ENCODE measurements at regions not wholly inside any gene's neighbourhood (a gene's known extent, or its start where the extent isn't known, plus 50 kb on each side); places are given as distances from the start of the nearest gene placed in this dataset.

- BruUV-seq (replicated peaks) = no TSS peak
- ATAC-seq = no peak
- CTCF ChIA-PET = no interaction called here
These were observed 416.6 kb upstream of the NXPH2 start for GRCh38 chr2:139196754-139197153.

GRCh38 chr2:139194546-139194945, 414.4 kb upstream of the NXPH2 start:
- CTCF ChIA-PET = no interaction called here
- in situ Hi-C loops (cut with HindIII; ENCODE audit: low pct_unique_long_range_greater_than_20kb, low sequenced_read_pairs) (no loop called here), intact Hi-C loops (cut with micrococcal nuclease; ENCODE audit: unreplicated experiment) (no loop called here)
- Histone ChIP-seq H3K4me1 (ENCODE audit: control insufficient read depth, insufficient read depth, low read length) (no peaks in the 10 kb centered on the region), H3K27ac (ENCODE audit: low read length) (no peak overlapping the region), H3K27me3 (ENCODE audit: control insufficient read depth, insufficient read depth, low read length) (no peaks in the 10 kb centered on the region), H3K9me3 (ENCODE audit: control insufficient read depth, insufficient read depth, low read depth, low read length) (no peaks in the 10 kb centered on the region), H3K4me3 (ENCODE audit: low read depth in 2 of 2, low read length in 2 of 2) (no peak overlapping the region), H3K36me3 (ENCODE audit: control insufficient read depth, insufficient read depth, low read length) (no peaks in the 10 kb centered on the region)
- ATAC-seq = no peak
- no peak for DNase-seq (ENCODE audit: low read depth, low spot score)
- no TSS peak for BruUV-seq (replicated peaks)
- TF ChIP-seq REST (IDR thresholded peaks at IDR 0.05; ENCODE audit: insufficient read depth in 1 of 2, low read depth in 2 of 2, low read length in 1 of 2) (no peak), TCF7L2 (IDR thresholded peaks at IDR 0.05; ENCODE audit: low read depth, low read length) (no peak), SIN3A (IDR thresholded peaks at IDR 0.05; ENCODE audit: borderline replicate concordance, insufficient read depth, low read depth, low read length) (no peak), POLR2AphosphoS5 (IDR thresholded peaks at IDR 0.05; ENCODE audit: low read depth, low read length) (no peak), CTCF (IDR thresholded peaks at IDR 0.05) (no peak)
- POLR2A ChIA-PET = no interaction called here

More at GRCh38 chr2:139196754-139197153, 416.6 kb upstream of the NXPH2 start:
- no peaks in the 10 kb centered on the region for H3K9me3 ChIP-seq (ENCODE audit: control insufficient read depth, insufficient read depth, low read depth, low read length)
- intact Hi-C loops (cut with micrococcal nuclease; ENCODE audit: unreplicated experiment) = no loop called here
- no peaks in the 10 kb centered on the region for H3K4me1 ChIP-seq (ENCODE audit: control insufficient read depth, insufficient read depth, low read length)
- H3K27ac ChIP-seq (ENCODE audit: low read length) = no peak overlapping the region
- DNase-seq (ENCODE audit: low read depth, low spot score) = no peak
- POLR2A ChIA-PET = no interaction called here
- in situ Hi-C loops (cut with HindIII; ENCODE audit: low pct_unique_long_range_greater_than_20kb, low sequenced_read_pairs) = no loop called here
- TF ChIP-seq TCF7L2 (IDR thresholded peaks at IDR 0.05; ENCODE audit: low read depth, low read length) (no peak), CTCF (IDR thresholded peaks at IDR 0.05) (no peak), SIN3A (IDR thresholded peaks at IDR 0.05; ENCODE audit: borderline replicate concordance, insufficient read depth, low read depth, low read length) (no peak), POLR2AphosphoS5 (IDR thresholded peaks at IDR 0.05; ENCODE audit: low read depth, low read length) (no peak), REST (IDR thresholded peaks at IDR 0.05; ENCODE audit: insufficient read depth in 1 of 2, low read depth in 2 of 2, low read length in 1 of 2) (no peak)
- H3K4me3 ChIP-seq (ENCODE audit: low read depth in 2 of 2, low read length in 2 of 2) = no peak overlapping the region
- H3K27me3 ChIP-seq (ENCODE audit: control insufficient read depth, insufficient read depth, low read length) = no peaks in the 10 kb centered on the region
- no peaks in the 10 kb centered on the region for H3K36me3 ChIP-seq (ENCODE audit: control insufficient read depth, insufficient read depth, low read length)
